Endodermal cell (in vitro differentiated cells): ENCODE measurements at regions not wholly inside any gene's neighbourhood (a gene's known extent, or its start where the extent isn't known, plus 50 kb on each side); places are given as distances from the start of the nearest gene placed in this dataset.
A peak's percentile ranks its signal among the peaks of the same experiment; 100 is the strongest.

Experiments
- DNase-seq: peaks from one replicate; pipeline ENCODE4 v3.0.0-alpha.2; 2017
- H3K27ac ChIP-seq: 2 replicates; pipeline ENCODE4 v1.5.1; 2013; ENCODE audit warnings: mild to moderate bottlenecking, low read depth, low read length, moderate library complexity
- H3K27me3 ChIP-seq: 2 replicates; pipeline ENCODE4 v1.6.1; 2013; ENCODE audit warnings: mild to moderate bottlenecking, low read length, moderate library complexity; ENCODE audit not compliant: insufficient read depth, control insufficient read depth, poor library complexity, severe bottlenecking
- H3K36me3 ChIP-seq: 2 replicates; pipeline ENCODE4 v1.7.0; 2013; ENCODE audit warnings: mild to moderate bottlenecking, low read length, moderate library complexity; ENCODE audit not compliant: control insufficient read depth, insufficient read depth
- H3K4me1 ChIP-seq: one replicate; pipeline ENCODE4 v1.7.0; 2013; ENCODE audit warnings: low read length; ENCODE audit not compliant: control insufficient read depth, insufficient read depth
- H3K4me3 ChIP-seq: 2 replicates; pipeline ENCODE4 v1.5.1; 2013; ENCODE audit warnings: mild to moderate bottlenecking, low read length, moderate library complexity
- H3K9ac ChIP-seq: 2 replicates; pipeline ENCODE4 v1.6.1; 2013; ENCODE audit warnings: mild to moderate bottlenecking, low read length, moderate library complexity; ENCODE audit not compliant: poor library complexity, severe bottlenecking; ENCODE audit errors: extremely low read depth
- H3K9me3 ChIP-seq: 2 replicates; pipeline ENCODE4 v1.6.1; 2013; ENCODE audit warnings: mild to moderate bottlenecking, low read length, moderate library complexity; ENCODE audit not compliant: control insufficient read depth
- H3K27ac Mint-ChIP-seq: 2 replicates; pipeline ENCODE4 v1.8.0; 2020; ENCODE audit warnings: mixed read lengths
- H3K27me3 Mint-ChIP-seq: 2 replicates; pipeline ENCODE4 v1.8.0; 2021; ENCODE audit warnings: mild to moderate bottlenecking, mixed read lengths; ENCODE audit not compliant: insufficient read depth
- H3K36me3 Mint-ChIP-seq: 2 replicates; pipeline ENCODE4 v1.8.0; 2020; ENCODE audit warnings: low read depth, mixed read lengths
- H3K4me1 Mint-ChIP-seq: 2 replicates; pipeline ENCODE4 v1.8.0; 2020; ENCODE audit warnings: mixed read lengths
- H3K4me3 Mint-ChIP-seq: 2 replicates; pipeline ENCODE4 v1.8.0; 2020; ENCODE audit warnings: mild to moderate bottlenecking, moderate library complexity, mixed read lengths
- H3K9me3 Mint-ChIP-seq: 2 replicates; pipeline ENCODE4 v1.8.0; 2020; ENCODE audit warnings: mild to moderate bottlenecking, mixed read lengths
- WGBS, 2 experiments: methylation state at CpG; one replicate each; pipeline versions ENCODE4 v1.1.5 to v1.1.7; 2013; ENCODE audit warnings: missing lambda C conversion rate in 2 of 2, mixed read lengths in 1 of 2; ENCODE audit not compliant: insufficient coverage in 1 of 2, insufficient read length in 1 of 2; 5-methylcytosine and 5-hydroxymethylcytosine counted together
- TF ChIP-seq, protein P1 (sequence below): fragments of 200-600 bp; sonication (generic); conservative IDR thresholded peaks from 2 replicates; pipeline ENCODE4 v1.5.0; 2021; ENCODE audit warnings: antibody characterized with exemption, mild to moderate bottlenecking

DNA sequence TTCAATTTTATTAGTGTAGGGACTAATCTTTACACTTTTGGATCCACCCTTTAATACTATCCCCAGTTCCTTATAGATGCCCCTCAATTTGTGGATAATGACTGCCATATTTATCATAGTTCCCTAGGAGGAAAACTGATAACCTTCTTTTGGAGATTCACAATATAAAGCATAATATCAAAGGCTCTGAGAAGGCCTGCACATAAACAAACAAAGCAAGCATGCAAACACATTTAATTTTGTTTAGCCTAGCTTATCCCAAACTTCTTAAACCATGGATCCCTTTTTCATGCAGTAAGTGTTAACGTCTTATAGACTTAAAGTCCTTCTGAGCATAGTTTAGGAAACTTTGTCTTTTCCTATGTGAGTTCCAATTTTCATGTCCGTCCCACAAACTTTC lies 290.4 kb upstream of the TBX3 start:
- no peak overlapping the region for H3K27ac Mint-ChIP-seq

GRCh38 chr12:114968727-114969126 lies 284.8 kb upstream of the TBX3 start:
- TF ChIP-seq, protein P1, sequence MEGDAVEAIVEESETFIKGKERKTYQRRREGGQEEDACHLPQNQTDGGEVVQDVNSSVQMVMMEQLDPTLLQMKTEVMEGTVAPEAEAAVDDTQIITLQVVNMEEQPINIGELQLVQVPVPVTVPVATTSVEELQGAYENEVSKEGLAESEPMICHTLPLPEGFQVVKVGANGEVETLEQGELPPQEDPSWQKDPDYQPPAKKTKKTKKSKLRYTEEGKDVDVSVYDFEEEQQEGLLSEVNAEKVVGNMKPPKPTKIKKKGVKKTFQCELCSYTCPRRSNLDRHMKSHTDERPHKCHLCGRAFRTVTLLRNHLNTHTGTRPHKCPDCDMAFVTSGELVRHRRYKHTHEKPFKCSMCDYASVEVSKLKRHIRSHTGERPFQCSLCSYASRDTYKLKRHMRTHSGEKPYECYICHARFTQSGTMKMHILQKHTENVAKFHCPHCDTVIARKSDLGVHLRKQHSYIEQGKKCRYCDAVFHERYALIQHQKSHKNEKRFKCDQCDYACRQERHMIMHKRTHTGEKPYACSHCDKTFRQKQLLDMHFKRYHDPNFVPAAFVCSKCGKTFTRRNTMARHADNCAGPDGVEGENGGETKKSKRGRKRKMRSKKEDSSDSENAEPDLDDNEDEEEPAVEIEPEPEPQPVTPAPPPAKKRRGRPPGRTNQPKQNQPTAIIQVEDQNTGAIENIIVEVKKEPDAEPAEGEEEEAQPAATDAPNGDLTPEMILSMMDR: no peak
- DNase-seq: no peak
- 89 to 96% methylated on average over 4 of the region's 4 CpGs for WGBS, 2 experiments

More for the DNA sequence above, 290.4 kb upstream of the TBX3 start:
- TF ChIP-seq, protein P1: no peak
- DNase-seq: no peak
- H3K4me3 Mint-ChIP-seq: no peak overlapping the region
- no peaks in the 10 kb centered on the region for H3K4me1 ChIP-seq
- H3K4me3 ChIP-seq: no peak overlapping the region
- H3K27me3 ChIP-seq: peaks cover 5% of the 10 kb centered on the region
- no peak overlapping the region for H3K9ac ChIP-seq
- no peak overlapping the region for H3K27ac ChIP-seq
- H3K4me1 Mint-ChIP-seq: no peaks in the 10 kb centered on the region
- H3K36me3 ChIP-seq: no peaks in the 10 kb centered on the region
- no peaks in the 10 kb centered on the region for H3K36me3 Mint-ChIP-seq
- no peaks in the 10 kb centered on the region for H3K9me3 ChIP-seq
- 90 to 96% methylated on average over 2 of the region's 2 CpGs for WGBS, 2 experiments
- H3K27me3 Mint-ChIP-seq: peaks cover 20% of the 10 kb centered on the region
- no peaks in the 10 kb centered on the region for H3K9me3 Mint-ChIP-seq

GRCh38 chr12:114967151-114967550 lies 283.2 kb upstream of the TBX3 start:
- no peak overlapping the region for H3K27ac Mint-ChIP-seq
- H3K27me3 ChIP-seq: no peaks in the 10 kb centered on the region

More at GRCh38 chr12:114968727-114969126, 284.8 kb upstream of the TBX3 start:
- H3K27ac ChIP-seq: no peak overlapping the region
- Mint-ChIP-seq H3K4me3 (no peak overlapping the region), H3K36me3 (no peaks in the 10 kb centered on the region), H3K27ac (no peak overlapping the region), H3K27me3 (peaks cover 3% of the 10 kb centered on the region), H3K9me3 (no peaks in the 10 kb centered on the region), H3K4me1 (no peaks in the 10 kb centered on the region)
- H3K4me3 ChIP-seq: no peak overlapping the region
- no peaks in the 10 kb centered on the region for H3K9me3 ChIP-seq
- no peaks in the 10 kb centered on the region for H3K36me3 ChIP-seq
- no peaks in the 10 kb centered on the region for H3K4me1 ChIP-seq
- no peak overlapping the region for H3K9ac ChIP-seq
- H3K27me3 ChIP-seq: no peaks in the 10 kb centered on the region

More at GRCh38 chr12:114967151-114967550, 283.2 kb upstream of the TBX3 start:
- Mint-ChIP-seq H3K4me1 (no peaks in the 10 kb centered on the region), H3K36me3 (no peaks in the 10 kb centered on the region), H3K27me3 (no peaks in the 10 kb centered on the region), H3K9me3 (no peaks in the 10 kb centered on the region), H3K4me3 (no peak overlapping the region)
- no peaks in the 10 kb centered on the region for H3K36me3 ChIP-seq
- TF ChIP-seq, protein P1: no peak
- peak; percentile 54 for DNase-seq
- H3K9me3 ChIP-seq: no peaks in the 10 kb centered on the region
- WGBS, 2 experiments: 92 to 94% methylated on average over 5 of the region's 5 CpGs
- no peak overlapping the region for H3K27ac ChIP-seq
- H3K9ac ChIP-seq: no peak overlapping the region
- no peaks in the 10 kb centered on the region for H3K4me1 ChIP-seq
- no peak overlapping the region for H3K4me3 ChIP-seq
